GM12878 (cell line): ENCODE measurements at regions not wholly inside any gene's neighbourhood (a gene's known extent, or its start where the extent isn't known, plus 50 kb on each side); places are given as distances from the start of the nearest gene placed in this dataset.

ENCODE experiments used
- ATAC-seq: fragments of 200-7000 bp; cut with Tn5 transposase; 3 replicates; pipeline ENCODE4 v1.9.1; 2020; ENCODE audit warnings: mild to moderate bottlenecking, moderate library complexity
- BruUV-seq: library from RNA; stranded (reverse); fragments of 400-500 nt; replicated peaks from 2 replicates; lab custom pipeline; 2021; lab: Mats Ljungman, UMichigan
- CTCF ChIA-PET: fragments of 300-600 bp; sonication (Branson Sonifier 250); formaldehyde crosslinking; extraction: SDS; loops from one replicate; lab custom pipeline; 2021; ENCODE audit warnings: inconsistent platforms; lab: Yijun Ruan, JAX
- POLR2A ChIA-PET: fragments of 350-600 bp; formaldehyde crosslinking; extraction: SDS; loops from one replicate; lab custom pipeline; 2021; ENCODE audit warnings: inconsistent platforms; lab: Charles Lee
- RAD21 ChIA-PET: fragments of 300-600 bp; sonication (Branson Sonifier 250); formaldehyde crosslinking; loops from one replicate; lab custom pipeline; 2023; ENCODE audit warnings: antibody characterized with exemption; ENCODE audit not compliant: unreplicated experiment; lab: Charles Lee
- SMC1A ChIA-PET: fragments of 300-600 bp; sonication (Branson Sonifier 250); formaldehyde crosslinking; loops from one replicate; lab custom pipeline; 2023; ENCODE audit not compliant: unreplicated experiment, uncharacterized antibody; lab: Charles Lee
- DNase-seq: peaks from one replicate; pipeline ENCODE4 v3.0.0-alpha.2; 2011; ENCODE audit warnings: low read depth, low spot score
- FAIRE-seq: peaks from 3 replicates; lab custom pipeline; 2011; peaks lifted over from hg19 to GRCh38; lab: Jason Lieb, UNC
- H2AFZ ChIP-seq: 2 replicates; pipeline ENCODE4 v1.6.0; 2011; ENCODE audit warnings: low read depth, low read length, control low read depth; ENCODE audit not compliant: control insufficient read depth
- H3K27ac ChIP-seq: 2 replicates; pipeline ENCODE4 v1.5.1; 2011; ENCODE audit warnings: control low read depth; ENCODE audit not compliant: control insufficient read depth, insufficient read depth
- H3K27me3 ChIP-seq, 2 experiments: replicated peaks in 1 of 2; 2 replicates each; pipeline versions ENCODE4 v1.6.0 to v1.6.1; 2011; ENCODE audit warnings: low read length in 1 of 2; ENCODE audit not compliant: control insufficient read depth in 2 of 2, insufficient read depth in 2 of 2
- H3K36me3 ChIP-seq, 2 experiments: 2 replicates each; pipeline ENCODE4 v1.5.1; 2011; ENCODE audit warnings: low read length in 1 of 2; ENCODE audit not compliant: control insufficient read depth in 2 of 2, insufficient read depth in 2 of 2
- H3K4me1 ChIP-seq: 2 replicates; pipeline ENCODE4 v1.6.1; 2011; ENCODE audit warnings: mild to moderate bottlenecking, low read length, moderate library complexity, mixed read lengths; ENCODE audit not compliant: control insufficient read depth, insufficient read depth
- H3K4me2 ChIP-seq: 2 replicates; pipeline ENCODE4 v1.6.0; 2011; ENCODE audit warnings: control low read depth; ENCODE audit not compliant: control insufficient read depth, insufficient read depth
- H3K4me3 ChIP-seq: fragments of 200-600 bp; sonication (generic); 2 replicates; pipeline ENCODE4 v1.5.1; 2016
- H3K79me2 ChIP-seq: 2 replicates; pipeline ENCODE4 v1.6.0; 2011; ENCODE audit warnings: low read length; ENCODE audit not compliant: control insufficient read depth, insufficient read depth
- H3K9ac ChIP-seq: 2 replicates; pipeline ENCODE4 v1.8.0; 2011; ENCODE audit warnings: low read length, control low read depth, mixed read lengths; ENCODE audit not compliant: control insufficient read depth, insufficient read depth
- H3K9me3 ChIP-seq: replicated peaks from 3 replicates; pipeline ENCODE4 v1.5.1; 2011; ENCODE audit warnings: mild to moderate bottlenecking, low read length; ENCODE audit not compliant: control insufficient read depth, insufficient read depth
- H4K20me1 ChIP-seq: 2 replicates; pipeline ENCODE4 v1.6.0; 2011; ENCODE audit not compliant: control insufficient read depth, insufficient read depth
- CBFB ChIP-seq: IDR thresholded peaks from 2 replicates; pipeline ENCODE4 v1.6.1; 2016; ENCODE audit warnings: antibody characterized with exemption, low read depth
- CEBPB ChIP-seq, 2 experiments: fragments of 150-350 bp in 1 of 2; IDR thresholded peaks; 2 replicates each; pipeline ENCODE4 v1.6.1; 2012 to 2014; ENCODE audit warnings: low read depth in 2 of 2, low read length in 2 of 2, borderline replicate concordance in 1 of 2, inconsistent platforms in 1 of 2
- E2F4 ChIP-seq: IDR thresholded peaks from 2 replicates; pipeline ENCODE4 v1.6.1; 2012; ENCODE audit warnings: low read depth, low read length, improper control_type of control experiment
- ETV6 ChIP-seq, 2 experiments: fragments of 450-650 bp in 1 of 2; IDR thresholded peaks in 1 of 2; conservative IDR thresholded peaks in 1 of 2; 2 replicates each; pipeline ENCODE4 v1.6.1; 2014; ENCODE audit warnings: antibody characterized with exemption in 1 of 2, borderline replicate concordance in 1 of 2, low read depth in 1 of 2, mild to moderate bottlenecking in 1 of 2, moderate library complexity in 1 of 2
- MEF2A ChIP-seq: IDR thresholded peaks from 2 replicates; pipeline ENCODE4 v1.6.1; 2011; ENCODE audit warnings: low read depth, mild to moderate bottlenecking, low read length, moderate library complexity; ENCODE audit not compliant: insufficient read depth
- PBX3 ChIP-seq: IDR thresholded peaks from 2 replicates; pipeline ENCODE4 v1.6.1; 2011; ENCODE audit warnings: mild to moderate bottlenecking, low read depth, low read length, moderate library complexity; ENCODE audit not compliant: insufficient replicate concordance
- SUPT20H ChIP-seq: IDR thresholded peaks from 2 replicates; pipeline ENCODE4 v1.6.1; 2011; ENCODE audit warnings: low read depth, mild to moderate bottlenecking, low read length, moderate library complexity, borderline replicate concordance; ENCODE audit not compliant: control insufficient read depth
- TAF1 ChIP-seq: IDR thresholded peaks from 2 replicates; pipeline ENCODE4 v1.6.1; 2011; ENCODE audit warnings: mild to moderate bottlenecking, low read depth, low read length, borderline replicate concordance
- TARDBP ChIP-seq: IDR thresholded peaks from 2 replicates; pipeline ENCODE4 v1.6.1; 2016; ENCODE audit warnings: borderline replicate concordance
- TCF3 ChIP-seq: IDR thresholded peaks from 2 replicates; pipeline ENCODE4 v1.6.1; 2012; ENCODE audit warnings: low read depth, mild to moderate bottlenecking, low read length, borderline replicate concordance; ENCODE audit not compliant: insufficient read depth
- USF2 ChIP-seq: IDR thresholded peaks from 2 replicates; pipeline ENCODE4 v1.6.1; 2011; ENCODE audit warnings: low read depth, low read length, improper control_type of control experiment, borderline replicate concordance
- ZBTB33 ChIP-seq: fragments of 450-650 bp; IDR thresholded peaks from 2 replicates; pipeline ENCODE4 v1.6.1; 2017; ENCODE audit warnings: mild to moderate bottlenecking
- ZNF207 ChIP-seq: fragments of 450-650 bp; IDR thresholded peaks from 2 replicates; pipeline ENCODE4 v1.6.1; 2014; ENCODE audit warnings: antibody characterized with exemption, mild to moderate bottlenecking, borderline replicate concordance
- ZNF24 ChIP-seq: fragments of 450-650 bp; IDR thresholded peaks from 2 replicates; pipeline ENCODE4 v1.6.1; 2017; ENCODE audit warnings: antibody characterized with exemption, mild to moderate bottlenecking
- WGBS: methylation state at CpG from one replicate; pipeline ENCODE4 v1.1.6; 2016; ENCODE audit warnings: low lambda C conversion rate; ENCODE audit not compliant: insufficient replicate concordance, insufficient coverage; ENCODE audit errors: missing lambda C conversion rate; 5-methylcytosine and 5-hydroxymethylcytosine counted together
- in situ Hi-C: fragments of 300-500 bp; cut with MboI; formaldehyde crosslinking; loops from 9 replicates; pipeline ENCODE4 v1.14.3; 2018; ENCODE audit warnings: mixed read lengths
- intact Hi-C: fragments of 100-400 bp; cut with micrococcal nuclease; formaldehyde crosslinking; loops from one replicate; pipeline ENCODE4 v1.14.2; 2022; ENCODE audit not compliant: unreplicated experiment
- TF ChIP-seq, protein P1 (sequence below): IDR thresholded peaks from 2 replicates; pipeline ENCODE4 v1.6.1; 2011; ENCODE audit warnings: borderline replicate concordance, low read depth, mild to moderate bottlenecking, moderate library complexity, mixed read lengths, low read length; ENCODE audit not compliant: insufficient read depth; ENCODE audit errors: extremely low read length
- TF ChIP-seq, protein P2 (sequence below): IDR thresholded peaks from 2 replicates; pipeline ENCODE4 v1.6.1; 2012; ENCODE audit warnings: low read length, inconsistent platforms

- no peak overlapping the region for H3K4me2 ChIP-seq
- no peaks in the 10 kb centered on the region for H3K27me3 ChIP-seq
- no peak for ATAC-seq
- H3K4me3 ChIP-seq: no peak overlapping the region
- intact Hi-C loops (no loop called here), in situ Hi-C loops (no loop called here)
- no peak for FAIRE-seq
- no peak for DNase-seq
- CTCF ChIA-PET: no interaction called here
- H4K20me1 ChIP-seq: no peaks in the 10 kb centered on the region
- H2AFZ ChIP-seq: no peak overlapping the region
- no peak overlapping the region for H3K27ac ChIP-seq
- RAD21 ChIA-PET: interaction anchor here (1.0 kb wide), 1 partner anchor 43 kb away, joined by 3 read pairs; no protein-coding TSS in a partner anchor
- 81% methylated on average over 3 of the region's 3 CpGs for WGBS
- POLR2A ChIA-PET: no interaction called here
- SMC1A ChIA-PET: no interaction called here
- no peaks in the 10 kb centered on the region for H3K79me2 ChIP-seq
- peaks cover 40% of the 10 kb centered on the region for H3K4me1 ChIP-seq
- peaks cover 3% of the 10 kb centered on the region; the same call in 2 of the 3 replicates for H3K9me3 ChIP-seq
- no TSS peak for BruUV-seq
- no peaks in the 10 kb centered on the region for H3K36me3 ChIP-seq
- no peak overlapping the region for H3K9ac ChIP-seq
- TF ChIP-seq ETV6 (conservative IDR thresholded peaks at IDR 0.05 in 1 of 2, IDR thresholded peaks at IDR 0.05 in 1 of 2; ENCODE audit: borderline replicate concordance in 1 of 2, low read depth in 1 of 2): no peak
- TF ChIP-seq TAF1: no peak
- TF ChIP-seq PBX3: no peak
- TF ChIP-seq ZNF207: no peak
- no peak for TF ChIP-seq MEF2A
- no peak for TF ChIP-seq ZNF24
- no peak for TF ChIP-seq ZBTB33
- TF ChIP-seq, protein P1, sequence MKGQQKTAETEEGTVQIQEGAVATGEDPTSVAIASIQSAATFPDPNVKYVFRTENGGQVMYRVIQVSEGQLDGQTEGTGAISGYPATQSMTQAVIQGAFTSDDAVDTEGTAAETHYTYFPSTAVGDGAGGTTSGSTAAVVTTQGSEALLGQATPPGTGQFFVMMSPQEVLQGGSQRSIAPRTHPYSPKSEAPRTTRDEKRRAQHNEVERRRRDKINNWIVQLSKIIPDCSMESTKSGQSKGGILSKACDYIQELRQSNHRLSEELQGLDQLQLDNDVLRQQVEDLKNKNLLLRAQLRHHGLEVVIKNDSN: no peak
- TF ChIP-seq USF2: no peak
- TF ChIP-seq E2F4: no peak
- TF ChIP-seq CBFB: no peak
- TF ChIP-seq, protein P2, sequence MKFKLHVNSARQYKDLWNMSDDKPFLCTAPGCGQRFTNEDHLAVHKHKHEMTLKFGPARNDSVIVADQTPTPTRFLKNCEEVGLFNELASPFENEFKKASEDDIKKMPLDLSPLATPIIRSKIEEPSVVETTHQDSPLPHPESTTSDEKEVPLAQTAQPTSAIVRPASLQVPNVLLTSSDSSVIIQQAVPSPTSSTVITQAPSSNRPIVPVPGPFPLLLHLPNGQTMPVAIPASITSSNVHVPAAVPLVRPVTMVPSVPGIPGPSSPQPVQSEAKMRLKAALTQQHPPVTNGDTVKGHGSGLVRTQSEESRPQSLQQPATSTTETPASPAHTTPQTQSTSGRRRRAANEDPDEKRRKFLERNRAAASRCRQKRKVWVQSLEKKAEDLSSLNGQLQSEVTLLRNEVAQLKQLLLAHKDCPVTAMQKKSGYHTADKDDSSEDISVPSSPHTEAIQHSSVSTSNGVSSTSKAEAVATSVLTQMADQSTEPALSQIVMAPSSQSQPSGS: no peak
- TF ChIP-seq TCF3: no peak
- no peak for TF ChIP-seq CEBPB (IDR thresholded peaks at IDR 0.05; ENCODE audit: borderline replicate concordance in 1 of 2, low read depth in 2 of 2, low read length in 2 of 2)
- TF ChIP-seq SUPT20H: no peak
- TF ChIP-seq TARDBP: no peak
Observed at GRCh38 chr20:17852323-17852722, 116.3 kb downstream of the SNX5 start.
